ENCODE measurements at regions not wholly inside any gene's neighbourhood (a gene's known extent, or its start where the extent isn't known, plus 50 kb on each side); places are given as distances from the start of the nearest gene placed in this dataset.

GRCh38 chr10:130233426-130233825 lies 97.2 kb downstream of the GLRX3 start:
- TF ChIP-seq CTCF (IDR thresholded peaks at IDR 0.05; ENCODE audit: low read length): no peak
- TF ChIP-seq EZH2 (IDR thresholded peaks at IDR 0.05; ENCODE audit: borderline replicate concordance, low read length): no peak
